DND-41 (cell line): ENCODE measurements at regions not wholly inside any gene's neighbourhood (a gene's known extent, or its start where the extent isn't known, plus 50 kb on each side); places are given as distances from the start of the nearest gene placed in this dataset.

Experiments
- CTCF ChIP-seq: IDR thresholded peaks from 2 replicates; pipeline ENCODE4 v1.5.1; 2012; ENCODE audit warnings: borderline replicate concordance, low read length, moderate library complexity, mild to moderate bottlenecking; ENCODE audit not compliant: poor library complexity, severe bottlenecking; ENCODE audit errors: extremely low read depth
- EZH2 ChIP-seq: IDR thresholded peaks from 3 replicates; pipeline ENCODE4 v1.6.1; 2012; ENCODE audit warnings: borderline replicate concordance, low read depth, mild to moderate bottlenecking, moderate library complexity, low read length, inconsistent platforms; ENCODE audit not compliant: severe bottlenecking

- no peak for TF ChIP-seq CTCF
- TF ChIP-seq EZH2 = no peak
Observed at GRCh38 chr7:22962775-22963350, 51.1 kb downstream of the HYCC1 start.
